IMR-90 (cell line): ENCODE measurements at regions not wholly inside any gene's neighbourhood (a gene's known extent, or its start where the extent isn't known, plus 50 kb on each side); places are given as distances from the start of the nearest gene placed in this dataset.

Experiments used
- ATAC-seq: fragments of 200-7000 bp; cut with Tn5 transposase; 2 replicates; pipeline ENCODE4 v1.9.1; 2020; ENCODE audit warnings: low read depth, mild to moderate bottlenecking, moderate library complexity
- BruUV-seq: library from RNA; stranded (reverse); fragments of 400-500 nt; replicated peaks from 2 replicates; lab custom pipeline; 2021; lab: Mats Ljungman, UMichigan
- CTCF ChIA-PET: fragments of 300-600 bp; formaldehyde crosslinking; extraction: SDS; loops from one replicate; lab custom pipeline; 2021; ENCODE audit warnings: antibody characterized with exemption; lab: Yijun Ruan, JAX
- POLR2A ChIA-PET: fragments of 300-600 bp; sonication (Branson Sonifier 250); formaldehyde crosslinking; loops from one replicate; lab custom pipeline; 2022; ENCODE audit warnings: antibody characterized with exemption; ENCODE audit not compliant: unreplicated experiment; lab: Charles Lee
- DNase-seq: peaks from one replicate; pipeline ENCODE4 v3.0.0; 2013
- H2AFZ ChIP-seq: replicated peaks from 2 replicates; pipeline ENCODE3; 2013; ENCODE audit warnings: low read length, mild to moderate bottlenecking; ENCODE audit not compliant: poor library complexity
- H2AK5ac ChIP-seq: 2 replicates; pipeline ENCODE4 v1.6.1; 2013; ENCODE audit warnings: low read depth, low read length, inconsistent platforms
- H2AK9ac ChIP-seq: replicated peaks from 2 replicates; pipeline ENCODE3; 2013; ENCODE audit warnings: mild to moderate bottlenecking, low read depth, low read length, moderate library complexity; ENCODE audit not compliant: poor library complexity
- H2BK120ac ChIP-seq: 2 replicates; pipeline ENCODE4 v1.6.1; 2013; ENCODE audit warnings: low read depth, low read length, inconsistent platforms
- H2BK15ac ChIP-seq: 3 replicates; pipeline ENCODE4 v1.6.1; 2013; ENCODE audit warnings: low read depth, low read length, inconsistent platforms
- H2BK20ac ChIP-seq: 2 replicates; pipeline ENCODE4 v1.6.1; 2013; ENCODE audit warnings: low read depth, mild to moderate bottlenecking, inconsistent platforms, low read length, moderate library complexity
- H2BK5ac ChIP-seq: 2 replicates; pipeline ENCODE4 v1.6.1; 2013; ENCODE audit warnings: mild to moderate bottlenecking, low read depth, low read length, inconsistent platforms; ENCODE audit not compliant: poor library complexity, severe bottlenecking
- H3K14ac ChIP-seq: replicated peaks from 2 replicates; pipeline ENCODE4 v1.6.1; 2013; ENCODE audit warnings: low read depth, low read length, inconsistent platforms
- H3K18ac ChIP-seq: 2 replicates; pipeline ENCODE4 v1.6.1; 2013; ENCODE audit warnings: low read depth, low read length, control low read depth
- H3K23ac ChIP-seq: 2 replicates; pipeline ENCODE4 v1.6.1; 2013; ENCODE audit warnings: low read depth, low read length, inconsistent platforms
- H3K27ac ChIP-seq: 2 replicates; pipeline ENCODE4 v1.5.1; 2013; ENCODE audit warnings: mild to moderate bottlenecking, control low read depth, low read length; ENCODE audit not compliant: insufficient read depth
- H3K27me3 ChIP-seq: 2 replicates; pipeline ENCODE4 v1.6.1; 2013; ENCODE audit warnings: low read length; ENCODE audit not compliant: control insufficient read depth, insufficient read depth
- H3K36me3 ChIP-seq: 2 replicates; pipeline ENCODE4 v1.6.1; 2013; ENCODE audit warnings: low read length, mixed read lengths; ENCODE audit not compliant: control insufficient read depth, insufficient read depth
- H3K4ac ChIP-seq: 2 replicates; pipeline ENCODE4 v1.6.1; 2013; ENCODE audit warnings: low read depth, low read length, inconsistent platforms
- H3K4me1 ChIP-seq: 2 replicates; pipeline ENCODE4 v1.6.1; 2013; ENCODE audit warnings: low read length, mixed read lengths; ENCODE audit not compliant: control insufficient read depth, insufficient read depth
- H3K4me2 ChIP-seq: 2 replicates; pipeline ENCODE4 v1.6.1; 2013; ENCODE audit warnings: low read depth, mild to moderate bottlenecking, control low read depth, low read length, moderate library complexity
- H3K4me3 ChIP-seq: 2 replicates; pipeline ENCODE4 v1.5.1; 2013; ENCODE audit warnings: low read depth, mild to moderate bottlenecking, control low read depth, low read length, moderate library complexity; ENCODE audit not compliant: insufficient read depth
- H3K56ac ChIP-seq: 2 replicates; pipeline ENCODE4 v1.6.1; 2013; ENCODE audit warnings: low read length, inconsistent platforms; ENCODE audit not compliant: insufficient read depth; ENCODE audit errors: extremely low read depth
- H3K79me1 ChIP-seq, 2 experiments: 2 replicates each; pipeline ENCODE4 v1.6.1; 2013; ENCODE audit warnings: low read length in 2 of 2, inconsistent platforms in 1 of 2, low read depth in 1 of 2
- H3K9ac ChIP-seq: 2 replicates; pipeline ENCODE4 v1.6.1; 2013; ENCODE audit warnings: low read depth, low read length, control low read depth
- H3K9me1 ChIP-seq: 2 replicates; pipeline ENCODE4 v1.6.1; 2013; ENCODE audit warnings: low read length, inconsistent platforms; ENCODE audit not compliant: insufficient read depth
- H3K9me3 ChIP-seq: 2 replicates; pipeline ENCODE4 v1.6.1; 2013; ENCODE audit warnings: low read length; ENCODE audit not compliant: control insufficient read depth, insufficient read depth
- H4K20me1 ChIP-seq: 2 replicates; pipeline ENCODE4 v1.6.1; 2013; ENCODE audit warnings: low read length, inconsistent platforms; ENCODE audit not compliant: insufficient read depth
- H4K5ac ChIP-seq: 2 replicates; pipeline ENCODE4 v1.6.1; 2013; ENCODE audit warnings: mild to moderate bottlenecking, low read depth, low read length, control low read depth
- H4K8ac ChIP-seq, 2 experiments: 2 replicates each; pipeline ENCODE4 v1.6.1; 2013; ENCODE audit warnings: low read depth in 2 of 2, low read length in 2 of 2, control low read depth in 1 of 2, inconsistent platforms in 1 of 2
- H4K91ac ChIP-seq: 2 replicates; pipeline ENCODE4 v1.6.1; 2013; ENCODE audit warnings: low read depth, low read length, inconsistent platforms; ENCODE audit not compliant: insufficient read depth
- BHLHE40 ChIP-seq: fragments of 150-350 bp; IDR thresholded peaks from 2 replicates; pipeline ENCODE4 v1.6.1; 2016; ENCODE audit warnings: mild to moderate bottlenecking, low read depth, low read length
- CEBPB ChIP-seq: IDR thresholded peaks from 2 replicates; pipeline ENCODE4 v1.6.1; 2012; ENCODE audit warnings: low read depth, low read length, improper control_type of control experiment
- CHD1 ChIP-seq: IDR thresholded peaks from 2 replicates; pipeline ENCODE4 v1.6.1; 2012; ENCODE audit warnings: low read depth, low read length, improper control_type of control experiment
- CTCF ChIP-seq: conservative IDR thresholded peaks from 2 replicates; pipeline ENCODE4 v1.5.1; 2012; ENCODE audit warnings: mild to moderate bottlenecking, low read depth, low read length, improper control_type of control experiment
- ELK1 ChIP-seq: fragments of 150-350 bp; IDR thresholded peaks from 2 replicates; pipeline ENCODE4 v1.6.1; 2016; ENCODE audit warnings: low read depth, mild to moderate bottlenecking, low read length, moderate library complexity, borderline replicate concordance
- FOS ChIP-seq: fragments of 150-350 bp; IDR thresholded peaks from 2 replicates; pipeline ENCODE4 v1.6.1; 2016; ENCODE audit warnings: low read depth, low read length
- MAFK ChIP-seq: IDR thresholded peaks from 2 replicates; pipeline ENCODE4 v1.6.1; 2012; ENCODE audit warnings: low read depth, low read length, improper control_type of control experiment
- MAZ ChIP-seq: IDR thresholded peaks from 2 replicates; pipeline ENCODE4 v1.6.1; 2012; ENCODE audit warnings: low read depth, mild to moderate bottlenecking, low read length, improper control_type of control experiment, moderate library complexity, borderline replicate concordance
- MXI1 ChIP-seq: IDR thresholded peaks from 2 replicates; pipeline ENCODE4 v1.6.1; 2012; ENCODE audit warnings: low read depth, mild to moderate bottlenecking, low read length, moderate library complexity, borderline replicate concordance
- NFE2L2 ChIP-seq: fragments of 150-350 bp; IDR thresholded peaks from 2 replicates; pipeline ENCODE4 v1.6.1; 2016; ENCODE audit warnings: low read depth, mild to moderate bottlenecking, low read length
- POLR2A ChIP-seq: IDR thresholded peaks from 2 replicates; pipeline ENCODE4 v1.6.1; 2012; ENCODE audit warnings: mild to moderate bottlenecking, low read depth, low read length
- RAD21 ChIP-seq: IDR thresholded peaks from 2 replicates; pipeline ENCODE4 v1.6.1; 2012; ENCODE audit warnings: low read length, improper control_type of control experiment
- RCOR1 ChIP-seq: IDR thresholded peaks from 2 replicates; pipeline ENCODE4 v1.6.1; 2012; ENCODE audit warnings: mild to moderate bottlenecking, low read length, improper control_type of control experiment; ENCODE audit not compliant: insufficient replicate concordance
- RFX5 ChIP-seq: IDR thresholded peaks from 2 replicates; pipeline ENCODE4 v1.8.0; 2012; ENCODE audit warnings: low read depth, mild to moderate bottlenecking, low read length, moderate library complexity
- SMC3 ChIP-seq: fragments of 150-350 bp; IDR thresholded peaks from 2 replicates; pipeline ENCODE4 v1.6.1; 2016; ENCODE audit warnings: low read depth, mild to moderate bottlenecking, antibody characterized with exemption, low read length, moderate library complexity
- USF2 ChIP-seq: fragments of 150-350 bp; IDR thresholded peaks from 2 replicates; pipeline ENCODE4 v1.6.1; 2017; ENCODE audit warnings: mild to moderate bottlenecking, antibody characterized with exemption, low read length, low read depth
- WGBS, 2 experiments: methylation state at CpG; one replicate each; pipeline versions ENCODE4 v1.1.5 to v1.1.7; 2013; ENCODE audit warnings: missing lambda C conversion rate in 2 of 2; ENCODE audit not compliant: insufficient read length in 1 of 2; ENCODE audit errors: extremely low coverage in 2 of 2; 5-methylcytosine and 5-hydroxymethylcytosine counted together
- dilution Hi-C: fragments of 300-500 bp; cut with HindIII; formaldehyde crosslinking; loops from one replicate; pipeline ENCODE4 v1.14.3; 2018; ENCODE audit warnings: low sequenced_read_pairs; ENCODE audit not compliant: unreplicated experiment
- in situ Hi-C: fragments of 300-500 bp; cut with MboI; formaldehyde crosslinking; loops from 3 replicates; pipeline ENCODE4 v1.14.3; 2019; ENCODE audit warnings: low sequenced_read_pairs, inconsistent platforms, mixed read lengths
- intact Hi-C: fragments of 100-400 bp; cut with micrococcal nuclease; formaldehyde crosslinking; loops from 2 replicates; pipeline ENCODE4 v1.10.0; 2022

GRCh38 chr15:88992912-88993376 lies 79.8 kb upstream of the MFGE8 start:
- Histone ChIP-seq H3K27me3 (no peaks in the 10 kb centered on the region), H3K18ac (no peak overlapping the region), H3K4me2 (no peak overlapping the region), H3K9me1 (peaks cover 7% of the 10 kb centered on the region), H4K20me1 (no peaks in the 10 kb centered on the region), H3K56ac (no peak overlapping the region), H2AFZ (no peak overlapping the region), H2AK9ac (no peak overlapping the region), H3K27ac (no peak overlapping the region), H2BK15ac (peak overlapping the region; percentile 21; the same call in 1 of the 3 replicates), H4K91ac (peak overlapping the region; percentile 47; the same call in 1 of the 2 replicates), H3K36me3 (no peaks in the 10 kb centered on the region), H3K23ac (no peak overlapping the region), H3K4me1 (peaks cover 18% of the 10 kb centered on the region), H2BK5ac (no peak overlapping the region), H2BK20ac (peak overlapping the region; percentile 40; the same call in 1 of the 2 replicates), H4K5ac (no peak overlapping the region), H3K9ac (no peak overlapping the region), H3K79me1 (peaks cover 0 to 3% of the 10 kb centered on the region in 2 experiments; a peak in 1 of 4 replicates), H3K4ac (peak overlapping the region; percentile 22; the same call in 1 of the 2 replicates), H2AK5ac (peak overlapping the region; percentile 43; the same call in 1 of the 2 replicates), H3K9me3 (no peaks in the 10 kb centered on the region), H3K4me3 (no peak overlapping the region), H2BK120ac (peak overlapping the region; percentile 27; the same call in 1 of the 2 replicates), H4K8ac (no peak overlapping the region), H3K14ac (no peak overlapping the region)
- dilution Hi-C loops: no loop called here
- POLR2A ChIA-PET: no interaction called here
- intact Hi-C loops: no loop called here
- TF ChIP-seq RFX5: no peak
- TF ChIP-seq USF2: no peak
- TF ChIP-seq CEBPB: no peak
- TF ChIP-seq FOS: no peak
- no peak for TF ChIP-seq RCOR1
- no peak for TF ChIP-seq ELK1
- TF ChIP-seq RAD21: no peak
- TF ChIP-seq NFE2L2: no peak
- TF ChIP-seq BHLHE40: no peak
- no peak for TF ChIP-seq POLR2A
- no peak for TF ChIP-seq MAFK
- no peak for TF ChIP-seq CTCF
- TF ChIP-seq MXI1: no peak
- TF ChIP-seq SMC3: no peak
- TF ChIP-seq MAZ: no peak
- no peak for TF ChIP-seq CHD1
- CTCF ChIA-PET: interaction anchor here (2.7 kb wide), 1 partner anchor 88 kb away, joined by 6 read pairs; no protein-coding TSS in a partner anchor
- WGBS, 2 experiments: 93% methylated on average over 3 of the region's 7 CpGs; no CpG with 5 or more reads in 1 of the 2 experiments
- DNase-seq (no peak), ATAC-seq (no peak)
- in situ Hi-C loops: no loop called here
- no TSS peak for BruUV-seq
